SW 1271 (cell line): ENCODE measurements at regions not wholly inside any gene's neighbourhood (a gene's known extent, or its start where the extent isn't known, plus 50 kb on each side); places are given as distances from the start of the nearest gene placed in this dataset.
"Not testable (repeated sequence)": the region's sequence is repeated elsewhere in the genome, so short reads cannot be mapped to it uniquely, and the experiment has no call there.

Source experiments
- DNase-seq, 2 experiments: peaks; one replicate each; lab custom pipeline; 2025; lab: John Stamatoyannopoulos, UW

GRCh38 chr2:222760301-222760897 lies 88.9 kb downstream of the MOGAT1 start:
- no peak for DNase-seq

- no peak for DNase-seq
These were observed 90.4 kb downstream of the MOGAT1 start for GRCh38 chr2:222761888-222762287.

- no peak for DNase-seq
These were observed 90.9 kb downstream of the MOGAT1 start for GRCh38 chr2:222762342-222762741.

DNA sequence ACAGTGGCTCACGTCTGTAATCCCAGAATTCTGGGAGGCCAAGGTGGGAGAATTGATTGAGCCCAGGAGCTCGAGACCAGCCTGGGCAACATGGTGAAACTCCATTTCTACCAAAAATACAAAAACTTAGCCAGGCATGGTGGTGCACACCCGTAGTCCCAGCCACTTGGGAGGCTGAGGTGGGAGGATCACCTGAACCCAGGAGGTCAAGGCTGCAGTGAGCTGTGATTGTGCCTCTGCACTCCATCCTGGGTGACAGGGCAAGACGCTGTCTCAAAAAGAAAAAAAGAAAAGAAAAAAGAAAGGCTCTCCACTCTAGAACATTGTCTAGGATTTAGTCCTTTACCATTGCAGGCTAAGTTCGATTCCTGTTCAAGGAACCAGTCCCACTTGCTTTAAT lies 94.4 kb downstream of the MOGAT1 start:
- not testable (repeated sequence) for DNase-seq

DNA sequence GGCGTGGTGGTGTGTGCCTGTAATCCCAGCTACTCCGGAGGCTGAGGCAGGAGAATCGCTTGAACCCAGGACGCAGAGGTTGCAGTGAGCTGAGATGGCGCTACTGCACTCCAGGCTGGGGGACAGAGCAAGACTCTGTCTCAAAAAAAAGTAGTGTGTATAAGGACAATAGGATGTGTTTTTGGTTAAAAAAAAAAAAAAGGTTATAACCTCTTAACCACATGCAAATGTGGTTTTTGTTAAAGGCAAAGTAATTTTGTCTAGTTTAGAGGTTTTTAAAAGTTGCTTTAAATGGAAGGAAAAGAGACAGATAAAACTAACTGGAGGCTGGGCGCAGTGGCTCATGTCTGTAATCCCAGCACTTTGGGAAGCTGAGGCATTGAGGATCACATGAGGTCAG lies 92.8 kb upstream of the ACSL3 start:
- not testable (repeated sequence) for DNase-seq

- DNase-seq, result no peak
These were observed 91.4 kb upstream of the ACSL3 start for GRCh38 chr2:222769446-222769845.

- DNase-seq, result no peak
These were observed 90.9 kb upstream of the ACSL3 start for GRCh38 chr2:222769941-222770340.

DNA sequence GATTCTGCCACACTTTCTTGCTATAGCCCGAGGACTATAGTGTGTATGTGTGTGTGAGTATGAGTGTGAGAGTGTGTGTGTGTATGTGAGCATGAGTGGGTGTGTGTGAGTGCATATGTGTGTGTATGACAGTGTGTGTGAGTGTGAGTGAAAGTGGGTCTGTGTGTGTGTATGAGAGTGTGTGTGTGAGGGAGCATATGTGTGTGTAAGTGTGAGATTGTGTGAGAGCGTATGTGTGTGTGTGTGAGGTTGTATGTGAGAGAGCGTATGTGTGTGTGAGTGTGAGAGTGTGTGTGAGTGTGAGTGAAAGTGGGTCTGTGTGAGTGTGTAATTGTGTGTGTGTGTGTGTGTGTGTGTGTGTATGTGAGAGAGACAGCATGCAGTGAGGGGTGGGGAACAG lies 89.0 kb upstream of the ACSL3 start:
- DNase-seq, result no peak

GRCh38 chr2:222774941-222775340 lies 85.9 kb upstream of the ACSL3 start:
- no peak for DNase-seq

- DNase-seq, result no peak
These were observed 84.0 kb upstream of the ACSL3 start for GRCh38 chr2:222776792-222777191.

DNA sequence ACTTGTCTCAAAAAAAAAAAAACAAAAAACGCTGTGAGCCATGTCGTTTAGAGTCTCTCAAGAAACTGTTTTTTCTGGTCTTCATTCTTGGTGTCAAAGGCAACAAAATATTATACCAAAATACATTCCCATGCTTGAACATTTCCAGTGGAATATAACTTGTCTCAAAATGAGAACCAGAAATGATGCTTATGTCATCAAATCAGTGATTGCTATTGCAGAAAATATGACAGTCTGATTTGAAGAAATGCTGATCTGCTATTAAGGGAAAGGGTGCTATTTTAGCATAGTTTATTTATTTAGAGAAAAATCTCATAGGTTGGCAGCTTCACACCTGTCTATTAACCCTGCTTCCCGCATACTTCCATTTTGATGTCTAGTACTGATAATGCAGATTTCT lies 82.4 kb upstream of the ACSL3 start:
- DNase-seq, result no peak

GRCh38 chr2:222779145-222779832 lies 81.5 kb upstream of the ACSL3 start:
- no peak for DNase-seq

GRCh38 chr2:222780051-222780450 lies 80.8 kb upstream of the ACSL3 start:
- DNase-seq, result no peak

GRCh38 chr2:222782201-222782730 lies 78.6 kb upstream of the ACSL3 start:
- DNase-seq, result no peak

GRCh38 chr2:222783592-222783991 lies 77.2 kb upstream of the ACSL3 start:
- DNase-seq, result no peak

- DNase-seq, result no peak
These were observed 69.9 kb upstream of the ACSL3 start for GRCh38 chr2:222790932-222791331.

DNA sequence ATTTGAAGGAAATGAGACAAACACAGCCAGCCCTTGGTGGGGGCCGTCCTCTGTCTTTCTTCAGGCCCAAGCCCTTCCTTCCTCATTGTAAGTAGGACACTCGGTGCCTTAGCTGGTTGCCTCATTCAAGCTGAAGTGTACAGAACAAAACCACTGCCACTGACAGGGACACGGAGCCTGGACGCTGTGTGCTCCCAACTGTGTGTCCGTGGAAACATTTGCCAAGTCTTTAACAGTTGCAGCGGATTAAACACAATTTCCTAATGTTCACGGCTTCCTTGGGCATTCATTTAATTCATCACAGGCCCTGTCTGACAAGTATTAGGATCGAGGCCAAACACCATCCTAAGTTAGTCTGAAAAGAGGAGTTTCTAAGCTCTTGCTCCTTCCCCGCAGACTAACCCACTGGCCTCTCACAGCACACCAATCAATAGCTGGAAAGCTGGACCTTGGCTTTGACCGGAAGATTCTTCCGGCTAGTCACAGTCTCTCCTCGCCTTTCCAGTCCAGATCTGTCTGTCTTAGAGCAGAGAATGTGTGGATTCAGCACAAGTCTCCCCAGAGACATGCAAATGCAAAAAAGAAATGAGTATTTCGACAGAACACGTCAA lies 68.7 kb upstream of the ACSL3 start:
- no peak for DNase-seq

DNA sequence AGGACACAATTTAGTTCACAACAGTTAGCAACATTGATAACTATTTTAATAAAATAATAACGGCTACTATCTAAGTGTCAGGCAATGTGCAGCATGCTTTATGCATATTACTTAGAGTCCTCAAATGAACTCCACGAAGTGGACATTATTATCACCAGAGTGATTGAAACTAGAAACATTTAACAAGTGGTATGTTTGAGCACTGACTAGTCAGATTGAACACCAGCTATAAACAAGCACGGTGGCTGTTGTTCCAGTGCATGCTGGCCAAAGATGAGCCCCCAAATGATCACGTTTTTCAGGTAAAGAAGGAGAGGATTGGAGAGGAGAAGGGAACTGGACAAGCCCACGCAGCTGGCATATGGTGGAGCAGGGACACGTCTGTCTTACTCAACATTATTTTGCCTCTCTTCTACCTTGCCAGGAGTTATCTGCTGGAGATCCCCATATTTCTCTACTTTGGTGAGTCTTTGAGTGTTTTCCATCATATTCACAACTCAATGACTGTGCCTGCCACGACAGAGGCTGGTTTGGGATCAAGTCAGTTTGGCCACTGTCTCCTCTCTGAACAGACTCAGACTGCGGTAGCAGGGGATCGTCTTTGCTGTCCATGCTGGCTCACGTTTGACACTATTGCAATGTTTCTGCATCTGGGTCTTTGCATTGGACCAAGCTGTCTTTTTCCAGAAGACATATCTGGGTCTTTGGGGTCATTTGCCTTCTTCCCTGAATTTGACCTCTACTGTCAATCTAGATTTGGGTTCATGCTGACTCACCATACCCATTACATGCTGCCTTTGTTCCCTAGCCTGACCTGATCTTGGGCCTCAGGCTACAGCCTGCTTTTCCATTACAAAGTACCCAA lies 66.0 kb upstream of the ACSL3 start:
- DNase-seq, result no peak

DNA sequence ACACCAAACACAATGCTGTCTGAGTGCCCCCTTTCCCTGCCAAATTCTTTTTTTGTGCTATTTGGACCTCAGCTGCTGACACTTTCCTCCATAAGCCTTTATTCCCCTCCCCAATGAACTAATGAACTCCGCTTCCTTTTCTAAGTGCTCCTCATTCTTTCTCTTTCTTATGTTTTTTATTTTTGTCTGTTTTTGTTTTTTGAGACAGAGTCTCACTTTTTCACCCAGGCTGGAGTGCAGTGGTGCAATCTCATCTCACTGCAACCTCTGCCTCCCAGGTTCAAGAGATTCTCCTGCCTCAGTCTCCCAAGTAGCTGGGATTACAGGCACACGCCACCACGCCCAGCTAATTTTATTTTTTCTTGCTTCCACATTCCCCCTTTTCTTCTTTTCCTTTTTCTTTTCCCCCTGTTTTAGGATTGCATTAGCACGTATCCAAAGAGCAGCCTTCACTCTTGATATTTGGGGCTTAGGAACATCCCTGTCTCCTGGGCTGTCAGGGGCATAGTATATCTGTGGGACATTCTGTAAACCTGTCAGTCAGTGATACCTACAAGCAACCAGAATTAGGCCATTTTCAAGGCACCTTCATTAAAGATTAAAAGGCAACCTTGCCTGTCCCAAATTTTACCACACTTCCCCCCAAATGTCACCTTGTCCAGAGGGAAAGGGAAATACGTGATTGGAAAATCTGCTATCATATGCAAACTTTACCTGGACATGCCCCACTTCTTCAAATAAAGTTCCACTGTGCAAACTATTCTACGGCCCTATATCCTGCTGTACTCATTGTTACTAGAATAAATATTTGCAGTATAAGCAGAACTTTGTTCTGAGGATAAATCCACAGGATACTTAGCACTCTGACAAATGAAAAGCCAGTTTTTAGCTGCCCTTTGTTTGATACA lies 65.1 kb upstream of the ACSL3 start:
- DNase-seq, result no peak

- DNase-seq, result no peak
These were observed 64.3 kb upstream of the ACSL3 start for GRCh38 chr2:222796413-222797103.

GRCh38 chr2:222797261-222797660 lies 63.6 kb upstream of the ACSL3 start:
- peak in 1 of 2 experiments; percentile 21 for DNase-seq
